ENCODE measurements at regions not wholly inside any gene's neighbourhood (a gene's known extent, or its start where the extent isn't known, plus 50 kb on each side); places are given as distances from the start of the nearest gene placed in this dataset.
"Not testable (repeated sequence)": the region's sequence is repeated elsewhere in the genome, so short reads cannot be mapped to it uniquely, and the experiment has no call there.

- DNase-seq (ENCODE audit: low read depth) = no peak
Observed at GRCh38 chr20:7155794-7156193, 388.3 kb downstream of the BMP2 start.

GRCh38 chr20:7159903-7160302 lies 392.4 kb downstream of the BMP2 start:
- DNase-seq (ENCODE audit: low read depth) = no peak

- no peak for DNase-seq (ENCODE audit: low read depth)
Observed at GRCh38 chr20:7161690-7162089, 394.2 kb downstream of the BMP2 start.

GRCh38 chr20:7171911-7172310 lies 404.4 kb downstream of the BMP2 start:
- DNase-seq (ENCODE audit: low read depth) = peak; percentile 50

- no peak for DNase-seq (ENCODE audit: low read depth)
Observed at GRCh38 chr20:7174554-7174953, 407.1 kb downstream of the BMP2 start.

GRCh38 chr20:7175827-7176226 lies 408.3 kb downstream of the BMP2 start:
- not testable (repeated sequence) for DNase-seq (ENCODE audit: low read depth)

- DNase-seq (ENCODE audit: low read depth) = no peak
Observed at GRCh38 chr20:7178004-7178403, 410.5 kb downstream of the BMP2 start.

GRCh38 chr20:7180256-7181045 lies 413.0 kb downstream of the BMP2 start:
- DNase-seq (ENCODE audit: low read depth) = no peak

GRCh38 chr20:7189231-7189630 lies 421.7 kb downstream of the BMP2 start:
- no peak for DNase-seq (ENCODE audit: low read depth)

GRCh38 chr20:7193681-7194080 lies 426.2 kb downstream of the BMP2 start:
- no peak for DNase-seq (ENCODE audit: low read depth)

GRCh38 chr20:7195704-7196103 lies 428.2 kb downstream of the BMP2 start:
- DNase-seq (ENCODE audit: low read depth) = no peak

GRCh38 chr20:7196481-7196880 lies 429.0 kb downstream of the BMP2 start:
- no peak for DNase-seq (ENCODE audit: low read depth)

GRCh38 chr20:7199861-7200260 lies 432.4 kb downstream of the BMP2 start:
- DNase-seq (ENCODE audit: low read depth) = no peak

- DNase-seq (ENCODE audit: low read depth) = no peak
Observed at GRCh38 chr20:7207186-7207798, 439.8 kb downstream of the BMP2 start.

GRCh38 chr20:7210910-7211309 lies 443.4 kb downstream of the BMP2 start:
- no peak for DNase-seq (ENCODE audit: low read depth)

- no peak for DNase-seq (ENCODE audit: low read depth)
Observed at GRCh38 chr20:7214081-7214740, 446.7 kb downstream of the BMP2 start.

- no peak for DNase-seq (ENCODE audit: low read depth)
Observed at GRCh38 chr20:7217606-7218005, 450.1 kb downstream of the BMP2 start.

- no peak for DNase-seq (ENCODE audit: low read depth)
Observed at GRCh38 chr20:7220755-7221154, 453.3 kb downstream of the BMP2 start.

- no peak for DNase-seq (ENCODE audit: low read depth)
Observed at GRCh38 chr20:7226156-7226555, 458.7 kb downstream of the BMP2 start.

GRCh38 chr20:7231303-7231702 lies 463.8 kb downstream of the BMP2 start:
- DNase-seq (ENCODE audit: low read depth) = no peak

GRCh38 chr20:7232796-7233195 lies 465.3 kb downstream of the BMP2 start:
- no peak for DNase-seq (ENCODE audit: low read depth)

- DNase-seq (ENCODE audit: low read depth) = no peak
Observed at GRCh38 chr20:7237251-7237650, 469.8 kb downstream of the BMP2 start.

- no peak for DNase-seq (ENCODE audit: low read depth)
Observed at GRCh38 chr20:7240490-7240889, 473.0 kb downstream of the BMP2 start.
